WERI-Rb-1 (cell line): ENCODE measurements at regions not wholly inside any gene's neighbourhood (a gene's known extent, or its start where the extent isn't known, plus 50 kb on each side); places are given as distances from the start of the nearest gene placed in this dataset.

Source experiments
- DNase-seq: peaks from one replicate; pipeline ENCODE4 v3.0.0-alpha.2; 2020
- H3K27ac ChIP-seq: fragments of 250-450 bp; sonication (Bioruptor Pico); 2 replicates; pipeline ENCODE4 v1.5.1; 2020; ENCODE audit warnings: mild to moderate bottlenecking, moderate library complexity
- H3K27me3 ChIP-seq: fragments of 250-450 bp; sonication (Bioruptor Pico); 2 replicates; pipeline ENCODE4 v1.5.1; 2021; ENCODE audit warnings: mild to moderate bottlenecking, low read depth, moderate library complexity; ENCODE audit not compliant: insufficient read depth, severe bottlenecking
- H3K36me3 ChIP-seq: fragments of 250-450 bp; sonication (Bioruptor Pico); 2 replicates; pipeline ENCODE4 v1.5.1; 2020; ENCODE audit warnings: mild to moderate bottlenecking, moderate library complexity
- H3K4me3 ChIP-seq: 2 replicates; pipeline ENCODE4 v1.5.1; 2011; ENCODE audit warnings: low read depth, mild to moderate bottlenecking, control low read depth, low read length
- H3K9me3 ChIP-seq: fragments of 250-450 bp; sonication (Bioruptor Pico); 2 replicates; pipeline ENCODE4 v1.5.1; 2021; ENCODE audit warnings: mild to moderate bottlenecking, moderate library complexity; ENCODE audit not compliant: severe bottlenecking
- TF ChIP-seq, protein P1 (sequence below): IDR thresholded peaks from 2 replicates; pipeline ENCODE4 v1.5.1; 2011; ENCODE audit warnings: low read depth, mild to moderate bottlenecking, control low read depth, inconsistent platforms, low read length

DNA sequence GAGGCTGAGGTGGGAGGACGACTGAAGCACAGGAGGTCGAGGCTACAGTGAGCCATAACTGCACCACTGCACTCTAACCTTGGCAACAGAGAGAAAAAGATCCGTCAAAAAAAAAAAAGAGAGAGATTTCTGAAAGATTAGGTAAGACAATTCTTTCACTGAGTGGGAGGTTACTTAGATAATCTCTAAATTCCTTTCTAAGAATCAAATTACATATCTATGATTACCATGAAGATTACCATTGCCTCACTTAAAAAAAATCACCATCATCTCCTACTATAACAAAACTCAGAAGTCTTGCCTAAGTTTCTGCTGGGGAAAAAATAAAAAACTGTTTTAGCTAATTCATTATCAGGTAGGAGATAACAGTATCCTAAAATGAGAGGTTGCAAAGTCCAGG is 366.7 kb downstream of the DUSP6 start:
- no peak for DNase-seq
- Histone ChIP-seq H3K4me3 (no peak overlapping the region), H3K36me3 (no peaks in the 10 kb centered on the region), H3K9me3 (no peaks in the 10 kb centered on the region), H3K27ac (no peak overlapping the region), H3K27me3 (peaks cover 5% of the 10 kb centered on the region)
- TF ChIP-seq, protein P1, sequence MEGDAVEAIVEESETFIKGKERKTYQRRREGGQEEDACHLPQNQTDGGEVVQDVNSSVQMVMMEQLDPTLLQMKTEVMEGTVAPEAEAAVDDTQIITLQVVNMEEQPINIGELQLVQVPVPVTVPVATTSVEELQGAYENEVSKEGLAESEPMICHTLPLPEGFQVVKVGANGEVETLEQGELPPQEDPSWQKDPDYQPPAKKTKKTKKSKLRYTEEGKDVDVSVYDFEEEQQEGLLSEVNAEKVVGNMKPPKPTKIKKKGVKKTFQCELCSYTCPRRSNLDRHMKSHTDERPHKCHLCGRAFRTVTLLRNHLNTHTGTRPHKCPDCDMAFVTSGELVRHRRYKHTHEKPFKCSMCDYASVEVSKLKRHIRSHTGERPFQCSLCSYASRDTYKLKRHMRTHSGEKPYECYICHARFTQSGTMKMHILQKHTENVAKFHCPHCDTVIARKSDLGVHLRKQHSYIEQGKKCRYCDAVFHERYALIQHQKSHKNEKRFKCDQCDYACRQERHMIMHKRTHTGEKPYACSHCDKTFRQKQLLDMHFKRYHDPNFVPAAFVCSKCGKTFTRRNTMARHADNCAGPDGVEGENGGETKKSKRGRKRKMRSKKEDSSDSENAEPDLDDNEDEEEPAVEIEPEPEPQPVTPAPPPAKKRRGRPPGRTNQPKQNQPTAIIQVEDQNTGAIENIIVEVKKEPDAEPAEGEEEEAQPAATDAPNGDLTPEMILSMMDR, result no peak

DNA sequence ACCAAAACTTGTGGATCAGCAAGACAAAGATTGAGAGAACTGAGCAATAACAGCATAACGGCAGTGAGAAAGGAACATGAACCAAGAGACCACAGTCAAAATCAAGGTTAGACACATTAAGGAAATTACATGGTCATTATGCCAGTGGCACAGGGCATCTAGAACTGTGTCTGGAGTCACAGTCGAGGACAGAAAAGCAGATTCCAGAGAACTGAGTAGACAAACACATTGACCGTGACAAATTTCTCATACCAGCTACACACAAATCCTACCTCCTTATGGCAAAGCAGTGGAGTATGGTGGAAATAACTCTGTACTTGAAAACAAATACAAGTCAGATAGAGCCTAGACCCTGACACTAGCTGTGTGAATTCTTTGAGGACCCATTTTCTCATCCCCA is 367.3 kb downstream of the DUSP6 start:
- peaks cover 5% of the 10 kb centered on the region for H3K27me3 ChIP-seq
- H3K36me3 ChIP-seq, result no peaks in the 10 kb centered on the region
- no peaks in the 10 kb centered on the region for H3K9me3 ChIP-seq
- no peak overlapping the region for H3K27ac ChIP-seq
- no peak overlapping the region for H3K4me3 ChIP-seq
- TF ChIP-seq, protein P1, result no peak
- no peak for DNase-seq

DNA sequence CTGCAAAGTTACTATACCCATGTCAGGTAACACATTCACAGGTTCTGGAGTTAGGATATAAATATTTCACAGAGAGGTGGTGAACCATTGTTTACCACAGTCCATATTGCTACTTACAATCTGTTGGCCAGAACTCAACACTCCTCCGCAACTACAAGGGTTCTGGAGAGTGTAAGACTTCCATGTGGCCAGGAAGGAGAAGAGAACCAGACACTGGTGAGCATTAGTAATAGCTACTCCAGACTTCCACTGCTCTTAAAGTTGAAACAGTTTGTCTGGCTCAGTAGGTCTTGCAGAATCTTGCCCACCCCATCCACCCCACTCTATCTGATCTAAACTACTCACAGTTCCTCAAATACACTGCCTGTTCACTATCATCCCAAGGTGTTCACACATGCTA is 369.6 kb downstream of the DUSP6 start:
- Histone ChIP-seq H3K27me3 (peaks cover 9% of the 10 kb centered on the region), H3K9me3 (no peaks in the 10 kb centered on the region), H3K27ac (no peak overlapping the region), H3K4me3 (no peak overlapping the region), H3K36me3 (no peaks in the 10 kb centered on the region)
- no peak for DNase-seq
- TF ChIP-seq, protein P1, result no peak

DNA sequence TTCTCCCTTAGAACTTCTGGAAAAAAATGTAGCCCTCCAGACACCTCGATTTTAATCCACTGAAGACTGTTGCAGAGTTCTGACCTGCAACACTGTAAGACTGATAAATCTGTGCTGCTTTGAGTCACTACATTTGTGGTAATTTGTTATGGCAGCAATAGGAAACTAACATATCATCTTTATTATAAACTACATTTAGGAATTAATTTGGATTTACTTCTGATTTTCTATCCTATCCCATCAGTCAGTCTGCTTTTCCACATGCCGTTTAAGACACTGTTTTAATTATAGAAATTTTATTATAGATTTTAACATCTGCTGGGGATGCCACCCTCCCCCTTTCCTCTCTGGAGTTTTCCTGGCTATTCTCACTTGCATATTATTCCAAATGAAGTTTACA is 375.2 kb downstream of the DUSP6 start:
- TF ChIP-seq, protein P1, result no peak
- Histone ChIP-seq H3K27me3 (peaks cover 16% of the 10 kb centered on the region), H3K27ac (no peak overlapping the region), H3K4me3 (no peak overlapping the region), H3K9me3 (no peaks in the 10 kb centered on the region), H3K36me3 (no peaks in the 10 kb centered on the region)
- no peak for DNase-seq

GRCh38 chr12:88973998-88974397 is 378.3 kb downstream of the DUSP6 start:
- no peak for DNase-seq
- no peak overlapping the region for H3K27ac ChIP-seq

DNA sequence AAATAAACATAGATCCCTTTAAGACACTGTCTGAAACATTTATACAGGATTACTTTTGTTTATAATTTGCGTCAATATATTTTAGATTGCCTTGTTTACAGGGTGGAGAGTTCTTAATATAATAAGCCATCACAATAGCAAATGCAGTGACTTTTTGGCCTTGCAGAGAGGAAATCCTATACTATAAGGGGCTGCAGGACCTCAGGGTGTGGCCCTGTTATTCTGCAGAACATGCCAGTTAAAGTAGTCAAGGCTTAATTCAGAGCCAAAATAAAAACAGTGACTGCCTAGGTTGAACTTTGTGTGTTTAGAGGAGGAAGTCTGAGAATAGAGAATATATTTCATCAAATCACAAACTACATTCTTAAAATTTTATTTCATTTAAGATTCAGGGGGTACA is 381.6 kb downstream of the DUSP6 start:
- DNase-seq, result no peak
- Histone ChIP-seq H3K27me3 (peaks cover 11% of the 10 kb centered on the region), H3K36me3 (no peaks in the 10 kb centered on the region), H3K4me3 (no peak overlapping the region), H3K27ac (no peak overlapping the region), H3K9me3 (no peaks in the 10 kb centered on the region)
- TF ChIP-seq, protein P1, result no peak

More at GRCh38 chr12:88973998-88974397, 378.3 kb downstream of the DUSP6 start:
- peaks cover 15% of the 10 kb centered on the region for H3K27me3 ChIP-seq
- H3K9me3 ChIP-seq, result no peaks in the 10 kb centered on the region
- H3K36me3 ChIP-seq, result no peaks in the 10 kb centered on the region
- no peak overlapping the region for H3K4me3 ChIP-seq
- TF ChIP-seq, protein P1, result no peak
